SH-SY5Y (cell line): ENCODE measurements at regions not wholly inside any gene's neighbourhood (a gene's known extent, or its start where the extent isn't known, plus 50 kb on each side); places are given as distances from the start of the nearest gene placed in this dataset.

ENCODE experiments used
- GATA2 ChIP-seq: IDR thresholded peaks from 2 replicates; pipeline ENCODE4 v1.6.1; 2011; ENCODE audit warnings: mild to moderate bottlenecking, low read depth, low read length
- GATA3 ChIP-seq: IDR thresholded peaks from 2 replicates; pipeline ENCODE4 v1.6.1; 2011; ENCODE audit warnings: low read depth, mild to moderate bottlenecking, low read length, moderate library complexity

DNA sequence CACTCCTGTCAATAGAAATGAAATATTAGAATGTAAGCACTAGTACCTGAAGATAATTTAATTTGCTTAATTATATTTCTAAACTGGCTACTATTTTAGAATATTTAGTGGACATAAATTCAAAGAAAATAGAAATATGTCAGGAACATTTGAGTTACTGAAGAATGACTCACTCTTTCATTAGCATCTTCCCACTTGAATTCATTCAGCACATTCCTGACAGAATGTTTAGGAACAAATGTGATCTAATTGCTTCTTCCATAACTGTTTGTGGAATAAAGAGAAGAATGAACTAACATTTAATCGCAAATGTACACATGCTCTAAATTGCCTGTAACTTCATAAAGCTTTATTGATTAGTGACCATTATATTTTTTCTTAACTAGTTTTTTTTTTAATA is 306.2 kb upstream of the ADAMTSL1 start:
- TF ChIP-seq GATA3 (no peak), GATA2 (no peak)
